Endothelial cell of umbilical vein (primary cell): ENCODE measurements at regions not wholly inside any gene's neighbourhood (a gene's known extent, or its start where the extent isn't known, plus 50 kb on each side); places are given as distances from the start of the nearest gene placed in this dataset.

Experiments used
- BruUV-seq: library from RNA; stranded (reverse); fragments of 400-500 nt; replicated peaks from 2 replicates; lab custom pipeline; 2021; lab: Mats Ljungman, UMichigan
- CTCF ChIA-PET: fragments of 300-600, 350-600 bp; sonication (Branson Sonifier 250); formaldehyde crosslinking; loops from one replicate; lab custom pipeline; 2021; ENCODE audit warnings: antibody characterized with exemption, inconsistent platforms; lab: Charles Lee
- POLR2A ChIA-PET: fragments of 300-600, 350-600 bp; sonication (Branson Sonifier 250); formaldehyde crosslinking; loops from one replicate; lab custom pipeline; 2021; ENCODE audit warnings: antibody characterized with exemption, inconsistent platforms; lab: Charles Lee
- DNase-seq: peaks from one replicate; pipeline ENCODE4 v3.0.0-alpha.2; 2011; ENCODE audit warnings: low read depth, low spot score
- FAIRE-seq: peaks from 2 replicates; lab custom pipeline; 2011; peaks lifted over from hg19 to GRCh38; lab: Jason Lieb, UNC
- H2AFZ ChIP-seq: 2 replicates; pipeline ENCODE4 v1.6.0; 2012; ENCODE audit warnings: low read depth, low read length, control low read depth, inconsistent platforms
- H3K27ac ChIP-seq: 2 replicates; pipeline ENCODE4 v1.5.1; 2011; ENCODE audit warnings: low read depth, mild to moderate bottlenecking, control low read depth, low read length, moderate library complexity; ENCODE audit not compliant: insufficient read depth
- H3K27me3 ChIP-seq, 2 experiments: 2 replicates each; pipeline versions ENCODE4 v1.6.0 to v1.6.1; 2011; ENCODE audit warnings: low read length in 2 of 2, mixed read lengths in 1 of 2; ENCODE audit not compliant: control insufficient read depth in 2 of 2, insufficient read depth in 2 of 2
- H3K36me3 ChIP-seq, 2 experiments: 2 replicates in 1 of 2; 3 replicates in 1 of 2; pipeline ENCODE4 v1.5.1; 2011; ENCODE audit warnings: low read length in 2 of 2, mild to moderate bottlenecking in 1 of 2, moderate library complexity in 1 of 2; ENCODE audit not compliant: control insufficient read depth in 2 of 2, insufficient read depth in 2 of 2; ENCODE audit errors: extremely low read depth in 1 of 2
- H3K4me1 ChIP-seq: 3 replicates; pipeline ENCODE4 v1.5.1; 2011; ENCODE audit warnings: mild to moderate bottlenecking, low read length; ENCODE audit not compliant: control insufficient read depth, insufficient read depth; ENCODE audit errors: extremely low read depth
- H3K4me2 ChIP-seq: 2 replicates; pipeline ENCODE4 v1.6.1; 2011; ENCODE audit warnings: low read length, control low read depth, mixed read lengths; ENCODE audit not compliant: insufficient read depth
- H3K4me3 ChIP-seq, 3 experiments: fragments of 200-600 bp in 1 of 3; sonication (generic), shearing (Covaris generic) in 1 of 3; replicated peaks in 1 of 3; 2 replicates each; pipeline ENCODE4 v1.5.1; 2011 to 2016; ENCODE audit warnings: control low read depth in 3 of 3, low read length in 3 of 3, mild to moderate bottlenecking in 2 of 3, inconsistent platforms in 1 of 3, low read depth in 1 of 3, moderate library complexity in 1 of 3; ENCODE audit not compliant: insufficient read depth in 1 of 3
- H3K79me2 ChIP-seq: 2 replicates; pipeline ENCODE4 v1.6.0; 2012; ENCODE audit warnings: low read length, inconsistent platforms; ENCODE audit not compliant: control insufficient read depth, insufficient read depth
- H3K9ac ChIP-seq: replicated peaks from 2 replicates; pipeline ENCODE3; 2011; ENCODE audit warnings: low read length, control low read depth; ENCODE audit not compliant: insufficient read depth; ENCODE audit errors: extremely low read depth
- H3K9me1 ChIP-seq: replicated peaks from 3 replicates; pipeline ENCODE4 v1.6.0; 2011; ENCODE audit warnings: mild to moderate bottlenecking, low read length; ENCODE audit not compliant: control insufficient read depth, insufficient read depth; ENCODE audit errors: extremely low read depth
- H3K9me3 ChIP-seq: replicated peaks from 2 replicates; pipeline ENCODE4 v1.5.1; 2012; ENCODE audit warnings: low read length, inconsistent platforms; ENCODE audit not compliant: control insufficient read depth, insufficient read depth
- H4K20me1 ChIP-seq: replicated peaks from 2 replicates; pipeline ENCODE3; 2011; ENCODE audit warnings: mild to moderate bottlenecking, low read length; ENCODE audit not compliant: control insufficient read depth, insufficient read depth; ENCODE audit errors: extremely low read depth
- CTCF ChIP-seq, 2 donors: IDR thresholded peaks; 1 replicate in 1 of 2; 2 replicates in 1 of 2; pipeline ENCODE4 v1.5.1; 2011; ENCODE audit warnings: low read length in 2 of 2, mild to moderate bottlenecking in 2 of 2, moderate library complexity in 2 of 2, control low read depth in 1 of 2, inconsistent platforms in 1 of 2, low read depth in 1 of 2; ENCODE audit not compliant: insufficient read depth in 1 of 2; ENCODE audit errors: extremely low read depth in 1 of 2
- EZH2 ChIP-seq: IDR thresholded peaks from 2 replicates; pipeline ENCODE4 v1.6.1; 2012; ENCODE audit warnings: borderline replicate concordance, low read depth, mild to moderate bottlenecking, moderate library complexity, low read length, inconsistent platforms; ENCODE audit not compliant: severe bottlenecking
- FOS ChIP-seq: IDR thresholded peaks from 2 replicates; pipeline ENCODE4 v1.6.1; 2011; ENCODE audit warnings: mild to moderate bottlenecking, low read length, moderate library complexity, borderline replicate concordance; ENCODE audit not compliant: insufficient read depth
- GATA2 ChIP-seq: IDR thresholded peaks from 2 replicates; pipeline ENCODE4 v1.7.0; 2011; ENCODE audit warnings: low read depth, mild to moderate bottlenecking, moderate library complexity, mixed read lengths, low read length; ENCODE audit not compliant: insufficient read length, insufficient read depth
- JUN ChIP-seq: IDR thresholded peaks from 2 replicates; pipeline ENCODE4 v1.6.1; 2011; ENCODE audit warnings: borderline replicate concordance, low read depth; ENCODE audit not compliant: insufficient read length, insufficient read depth
- MAX ChIP-seq: IDR thresholded peaks from 2 replicates; pipeline ENCODE4 v1.6.1; 2011; ENCODE audit not compliant: insufficient read depth, insufficient read length
- MYC ChIP-seq: IDR thresholded peaks from one replicate; pipeline ENCODE4 v1.6.1; 2011; ENCODE audit warnings: mild to moderate bottlenecking, low read depth, low read length
- POLR2A ChIP-seq: IDR thresholded peaks from 2 replicates; pipeline ENCODE4 v1.6.1; 2012; ENCODE audit warnings: low read depth, mild to moderate bottlenecking, control low read depth, low read length
- POLR2AphosphoS5 ChIP-seq: IDR thresholded peaks from 2 replicates; pipeline ENCODE4 v1.6.1; 2012; ENCODE audit warnings: low read depth, mild to moderate bottlenecking, control low read depth, low read length, moderate library complexity; ENCODE audit not compliant: insufficient read depth
- dilution Hi-C: fragments of 300-500 bp; cut with MboI; formaldehyde crosslinking; loops from one replicate; pipeline ENCODE4 v1.15.0; 2019; ENCODE audit warnings: low sequenced_read_pairs; ENCODE audit not compliant: extremely low pct_ligation_motif_present
- intact Hi-C: fragments of 100-400 bp; cut with micrococcal nuclease; formaldehyde crosslinking; loops from one replicate; pipeline ENCODE4 v1.10.0; 2022

- H3K27me3 ChIP-seq = no peaks in the 10 kb centered on the region
Observed at GRCh38 chr6:88538130-88538706, 372.1 kb upstream of the CNR1 start.

More at GRCh38 chr6:88538130-88538706, 372.1 kb upstream of the CNR1 start:
- H3K36me3 ChIP-seq = no peaks in the 10 kb centered on the region
- no peak overlapping the region for H3K4me2 ChIP-seq
- H3K9ac ChIP-seq = no peak overlapping the region
- dilution Hi-C loops = no loop called here
- H3K4me3 ChIP-seq = no peak overlapping the region
- H3K4me1 ChIP-seq = no peaks in the 10 kb centered on the region
- H4K20me1 ChIP-seq = no peaks in the 10 kb centered on the region
- CTCF ChIA-PET = no interaction called here
- H2AFZ ChIP-seq = no peak overlapping the region
- TF ChIP-seq MAX (no peak), CTCF (IDR thresholded peaks at IDR 0.05; ENCODE audit: extremely low read depth in 1 of 2, insufficient read depth in 1 of 2, low read depth in 1 of 2, low read length in 2 of 2) (no peak), FOS (no peak), POLR2AphosphoS5 (no peak), EZH2 (no peak), POLR2A (no peak), JUN (no peak), GATA2 (no peak), MYC (no peak)
- POLR2A ChIA-PET = no interaction called here
- no peak for DNase-seq
- intact Hi-C loops = no loop called here
- H3K9me1 ChIP-seq = no peaks in the 10 kb centered on the region
- no TSS peak for BruUV-seq
- no peak for FAIRE-seq
- H3K27ac ChIP-seq = no peak overlapping the region
- H3K79me2 ChIP-seq = no peaks in the 10 kb centered on the region
- H3K9me3 ChIP-seq = no peaks in the 10 kb centered on the region
